ENCODE measurements at regions not wholly inside any gene's neighbourhood (a gene's known extent, or its start where the extent isn't known, plus 50 kb on each side); places are given as distances from the start of the nearest gene placed in this dataset.

- Histone ChIP-seq H3K4me1 (no peaks in the 10 kb centered on the region), H3K27ac (no peak overlapping the region), H3K4me3 (no peak overlapping the region), H3K27me3 (no peaks in the 10 kb centered on the region), H3K9me3 (no peaks in the 10 kb centered on the region), H3K36me3 (no peaks in the 10 kb centered on the region)
- no peak for DNase-seq
- TF ChIP-seq CTCF (IDR thresholded peaks at IDR 0.05), result no peak
- TF ChIP-seq EP300 (IDR thresholded peaks at IDR 0.05), result no peak
- no peak for TF ChIP-seq POLR2A (IDR thresholded peaks at IDR 0.05)
- TF ChIP-seq POLR2AphosphoS5 (IDR thresholded peaks at IDR 0.05), result no peak
- WGBS, 5 donors, result 87 to 93% (median 89%) methylated on average over 3 of the region's 3 CpGs
- intact Hi-C loops (cut with DNase I; ENCODE audit: low total_unique reads), result no loop called here
These were observed 70.9 kb upstream of the PCGF5 start for GRCh38 chr10:91149550-91149949.

- intact Hi-C loops (cut with DNase I; ENCODE audit: low total_unique reads), result no loop called here
- no peak for TF ChIP-seq POLR2A (IDR thresholded peaks at IDR 0.05)
- TF ChIP-seq EP300 (IDR thresholded peaks at IDR 0.05), result no peak
- DNase-seq, result no peak
- H3K4me1 ChIP-seq, result no peaks in the 10 kb centered on the region
- no peaks in the 10 kb centered on the region for H3K36me3 ChIP-seq
- 70 to 86% (median 75%) methylated on average over 3 of the region's 3 CpGs for WGBS, 5 donors
- no peak overlapping the region for H3K4me3 ChIP-seq
- H3K27me3 ChIP-seq, result no peaks in the 10 kb centered on the region
- no peaks in the 10 kb centered on the region for H3K9me3 ChIP-seq
- H3K27ac ChIP-seq, result no peak overlapping the region
These were observed 69.8 kb upstream of the PCGF5 start for GRCh38 chr10:91150631-91151030.

- intact Hi-C loops (cut with DNase I; ENCODE audit: low total_unique reads), result no loop called here
- H3K27ac ChIP-seq, result no peak overlapping the region
- 92 to 96% (median 95%) methylated on average over 20 to 29 of the region's 29 CpGs for WGBS, 5 donors
- H3K9me3 ChIP-seq, result no peaks in the 10 kb centered on the region
- no peaks in the 10 kb centered on the region for H3K36me3 ChIP-seq
- H3K4me3 ChIP-seq, result no peak overlapping the region
- DNase-seq, result no peak
- H3K27me3 ChIP-seq, result no peaks in the 10 kb centered on the region
- TF ChIP-seq POLR2AphosphoS5 (IDR thresholded peaks at IDR 0.05) (no peak), POLR2A (IDR thresholded peaks at IDR 0.05) (no peak), EP300 (IDR thresholded peaks at IDR 0.05) (no peak), CTCF (IDR thresholded peaks at IDR 0.05) (no peak)
- no peaks in the 10 kb centered on the region for H3K4me1 ChIP-seq
These were observed 67.0 kb upstream of the PCGF5 start for GRCh38 chr10:91153508-91153907.

DNA sequence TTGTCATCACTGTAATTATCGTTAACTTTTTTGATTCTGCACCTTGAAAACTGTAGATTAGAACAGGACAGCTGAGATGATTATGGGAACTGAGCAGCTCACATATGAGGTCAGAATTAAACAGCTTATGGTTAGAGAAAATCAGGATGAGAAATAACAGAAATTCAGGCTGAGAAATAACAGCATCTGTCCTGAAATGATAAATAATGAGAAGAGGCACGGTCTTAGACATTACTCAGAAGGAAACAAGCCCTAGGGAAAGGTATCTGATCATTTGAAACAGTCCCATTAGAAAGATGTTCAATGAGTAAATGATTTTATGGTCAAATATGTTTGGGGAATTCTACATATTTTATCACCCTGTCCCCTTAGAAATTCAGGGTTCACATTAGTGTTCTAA lies 65.6 kb upstream of the PCGF5 start:
- no peak overlapping the region for H3K4me3 ChIP-seq
- intact Hi-C loops (cut with DNase I; ENCODE audit: low total_unique reads), result no loop called here
- no peak for TF ChIP-seq POLR2A (IDR thresholded peaks at IDR 0.05)
- TF ChIP-seq EP300 (IDR thresholded peaks at IDR 0.05), result no peak
- no peak for TF ChIP-seq POLR2AphosphoS5 (IDR thresholded peaks at IDR 0.05)
- TF ChIP-seq CTCF (IDR thresholded peaks at IDR 0.05), result no peak
- WGBS, 5 donors, result 66 to 81% (median 79%) methylated on average over 2 of the region's 2 CpGs
- H3K27me3 ChIP-seq, result no peaks in the 10 kb centered on the region
- no peak overlapping the region for H3K27ac ChIP-seq
- DNase-seq, result no peak
- no peaks in the 10 kb centered on the region for H3K4me1 ChIP-seq
- H3K36me3 ChIP-seq, result no peaks in the 10 kb centered on the region
- H3K9me3 ChIP-seq, result no peaks in the 10 kb centered on the region

- Histone ChIP-seq H3K4me3 (no peak overlapping the region), H3K27ac (no peak overlapping the region), H3K4me1 (no peaks in the 10 kb centered on the region), H3K36me3 (no peaks in the 10 kb centered on the region), H3K9me3 (no peaks in the 10 kb centered on the region), H3K27me3 (no peaks in the 10 kb centered on the region)
- no peak for DNase-seq
- 69 to 78% (median 75%) methylated on average over 2 of the region's 2 CpGs for WGBS, 5 donors
- intact Hi-C loops (cut with DNase I; ENCODE audit: low total_unique reads), result no loop called here
- TF ChIP-seq POLR2AphosphoS5 (IDR thresholded peaks at IDR 0.05), result no peak
- no peak for TF ChIP-seq POLR2A (IDR thresholded peaks at IDR 0.05)
- no peak for TF ChIP-seq CTCF (IDR thresholded peaks at IDR 0.05)
- TF ChIP-seq EP300 (IDR thresholded peaks at IDR 0.05), result no peak
These were observed 64.3 kb upstream of the PCGF5 start for GRCh38 chr10:91156196-91156595.
